ENCODE measurements at regions not wholly inside any gene's neighbourhood (a gene's known extent, or its start where the extent isn't known, plus 50 kb on each side); places are given as distances from the start of the nearest gene placed in this dataset.

GRCh38 chr15:36235173-36235572 lies 344.3 kb upstream of the CDIN1 start:
- FAIRE-seq, result no peak
- no TSS peak for BruUV-seq (replicated peaks)

More at GRCh38 chr15:36235173-36235572, 344.3 kb upstream of the CDIN1 start:
- CTCF ChIA-PET (ENCODE audit: low intra/inter-chr PET ratio, low total read pairs), result no interaction called here
- POLR2A ChIA-PET, result no interaction called here
- H3K9me3 ChIP-seq (ENCODE audit: low read length), result no peaks in the 10 kb centered on the region
- no peaks in the 10 kb centered on the region for H3K4me1 ChIP-seq (ENCODE audit: insufficient read depth, low read length)
- H2AFZ ChIP-seq (ENCODE audit: low read length), result no peak overlapping the region
- H4K20me1 ChIP-seq (ENCODE audit: insufficient read depth, low read length), result no peaks in the 10 kb centered on the region
- no peak for ATAC-seq
- H3K9ac ChIP-seq (ENCODE audit: insufficient read depth, low read depth, low read length), result no peak overlapping the region
- H3K36me3 ChIP-seq (replicated peaks in 1 of 2; ENCODE audit: control insufficient read depth in 1 of 2, insufficient read depth in 2 of 2, low read length in 2 of 2), result no peaks in the 10 kb centered on the region
- no peaks in the 10 kb centered on the region for H3K27me3 ChIP-seq (ENCODE audit: control insufficient read depth in 1 of 2, insufficient read depth in 2 of 2, low read length in 2 of 2)
- H3K4me3 ChIP-seq (replicated peaks in 1 of 3; ENCODE audit: insufficient read depth in 1 of 3, low read depth in 2 of 3, low read length in 3 of 3), result no peak overlapping the region
- H3K27ac ChIP-seq (ENCODE audit: extremely low read length, insufficient read depth, low read length), result no peak overlapping the region
- no peak overlapping the region for H3K4me2 ChIP-seq (ENCODE audit: low read depth, low read length)
- no peaks in the 10 kb centered on the region for H3K79me2 ChIP-seq (ENCODE audit: insufficient read depth, low read length)
- TF ChIP-seq ZNF574 (CRISPR knock-in tag; IDR thresholded peaks at IDR 0.05), result no peak
- TF ChIP-seq, protein P1, sequence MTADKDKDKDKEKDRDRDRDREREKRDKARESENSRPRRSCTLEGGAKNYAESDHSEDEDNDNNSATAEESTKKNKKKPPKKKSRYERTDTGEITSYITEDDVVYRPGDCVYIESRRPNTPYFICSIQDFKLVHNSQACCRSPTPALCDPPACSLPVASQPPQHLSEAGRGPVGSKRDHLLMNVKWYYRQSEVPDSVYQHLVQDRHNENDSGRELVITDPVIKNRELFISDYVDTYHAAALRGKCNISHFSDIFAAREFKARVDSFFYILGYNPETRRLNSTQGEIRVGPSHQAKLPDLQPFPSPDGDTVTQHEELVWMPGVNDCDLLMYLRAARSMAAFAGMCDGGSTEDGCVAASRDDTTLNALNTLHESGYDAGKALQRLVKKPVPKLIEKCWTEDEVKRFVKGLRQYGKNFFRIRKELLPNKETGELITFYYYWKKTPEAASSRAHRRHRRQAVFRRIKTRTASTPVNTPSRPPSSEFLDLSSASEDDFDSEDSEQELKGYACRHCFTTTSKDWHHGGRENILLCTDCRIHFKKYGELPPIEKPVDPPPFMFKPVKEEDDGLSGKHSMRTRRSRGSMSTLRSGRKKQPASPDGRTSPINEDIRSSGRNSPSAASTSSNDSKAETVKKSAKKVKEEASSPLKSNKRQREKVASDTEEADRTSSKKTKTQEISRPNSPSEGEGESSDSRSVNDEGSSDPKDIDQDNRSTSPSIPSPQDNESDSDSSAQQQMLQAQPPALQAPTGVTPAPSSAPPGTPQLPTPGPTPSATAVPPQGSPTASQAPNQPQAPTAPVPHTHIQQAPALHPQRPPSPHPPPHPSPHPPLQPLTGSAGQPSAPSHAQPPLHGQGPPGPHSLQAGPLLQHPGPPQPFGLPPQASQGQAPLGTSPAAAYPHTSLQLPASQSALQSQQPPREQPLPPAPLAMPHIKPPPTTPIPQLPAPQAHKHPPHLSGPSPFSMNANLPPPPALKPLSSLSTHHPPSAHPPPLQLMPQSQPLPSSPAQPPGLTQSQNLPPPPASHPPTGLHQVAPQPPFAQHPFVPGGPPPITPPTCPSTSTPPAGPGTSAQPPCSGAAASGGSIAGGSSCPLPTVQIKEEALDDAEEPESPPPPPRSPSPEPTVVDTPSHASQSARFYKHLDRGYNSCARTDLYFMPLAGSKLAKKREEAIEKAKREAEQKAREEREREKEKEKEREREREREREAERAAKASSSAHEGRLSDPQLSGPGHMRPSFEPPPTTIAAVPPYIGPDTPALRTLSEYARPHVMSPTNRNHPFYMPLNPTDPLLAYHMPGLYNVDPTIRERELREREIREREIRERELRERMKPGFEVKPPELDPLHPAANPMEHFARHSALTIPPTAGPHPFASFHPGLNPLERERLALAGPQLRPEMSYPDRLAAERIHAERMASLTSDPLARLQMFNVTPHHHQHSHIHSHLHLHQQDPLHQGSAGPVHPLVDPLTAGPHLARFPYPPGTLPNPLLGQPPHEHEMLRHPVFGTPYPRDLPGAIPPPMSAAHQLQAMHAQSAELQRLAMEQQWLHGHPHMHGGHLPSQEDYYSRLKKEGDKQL (CRISPR knock-in tag; IDR thresholded peaks at IDR 0.05; ENCODE audit: low read depth), result no peak
- TF ChIP-seq ZBTB21 (CRISPR knock-in tag; IDR thresholded peaks at IDR 0.05), result no peak
- no peak for TF ChIP-seq ZFP90 (CRISPR knock-in tag; IDR thresholded peaks at IDR 0.05; ENCODE audit: borderline replicate concordance)
- no peak for TF ChIP-seq ZNF280D (CRISPR knock-in tag; IDR thresholded peaks at IDR 0.05)
- TF ChIP-seq, protein P2, sequence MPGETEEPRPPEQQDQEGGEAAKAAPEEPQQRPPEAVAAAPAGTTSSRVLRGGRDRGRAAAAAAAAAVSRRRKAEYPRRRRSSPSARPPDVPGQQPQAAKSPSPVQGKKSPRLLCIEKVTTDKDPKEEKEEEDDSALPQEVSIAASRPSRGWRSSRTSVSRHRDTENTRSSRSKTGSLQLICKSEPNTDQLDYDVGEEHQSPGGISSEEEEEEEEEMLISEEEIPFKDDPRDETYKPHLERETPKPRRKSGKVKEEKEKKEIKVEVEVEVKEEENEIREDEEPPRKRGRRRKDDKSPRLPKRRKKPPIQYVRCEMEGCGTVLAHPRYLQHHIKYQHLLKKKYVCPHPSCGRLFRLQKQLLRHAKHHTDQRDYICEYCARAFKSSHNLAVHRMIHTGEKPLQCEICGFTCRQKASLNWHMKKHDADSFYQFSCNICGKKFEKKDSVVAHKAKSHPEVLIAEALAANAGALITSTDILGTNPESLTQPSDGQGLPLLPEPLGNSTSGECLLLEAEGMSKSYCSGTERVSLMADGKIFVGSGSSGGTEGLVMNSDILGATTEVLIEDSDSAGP (CRISPR knock-in tag; IDR thresholded peaks at IDR 0.05; ENCODE audit: borderline replicate concordance), result no peak
- no peak for TF ChIP-seq NCOR1 (IDR thresholded peaks at IDR 0.05; ENCODE audit: borderline replicate concordance, low read length)
- TF ChIP-seq, protein P3, sequence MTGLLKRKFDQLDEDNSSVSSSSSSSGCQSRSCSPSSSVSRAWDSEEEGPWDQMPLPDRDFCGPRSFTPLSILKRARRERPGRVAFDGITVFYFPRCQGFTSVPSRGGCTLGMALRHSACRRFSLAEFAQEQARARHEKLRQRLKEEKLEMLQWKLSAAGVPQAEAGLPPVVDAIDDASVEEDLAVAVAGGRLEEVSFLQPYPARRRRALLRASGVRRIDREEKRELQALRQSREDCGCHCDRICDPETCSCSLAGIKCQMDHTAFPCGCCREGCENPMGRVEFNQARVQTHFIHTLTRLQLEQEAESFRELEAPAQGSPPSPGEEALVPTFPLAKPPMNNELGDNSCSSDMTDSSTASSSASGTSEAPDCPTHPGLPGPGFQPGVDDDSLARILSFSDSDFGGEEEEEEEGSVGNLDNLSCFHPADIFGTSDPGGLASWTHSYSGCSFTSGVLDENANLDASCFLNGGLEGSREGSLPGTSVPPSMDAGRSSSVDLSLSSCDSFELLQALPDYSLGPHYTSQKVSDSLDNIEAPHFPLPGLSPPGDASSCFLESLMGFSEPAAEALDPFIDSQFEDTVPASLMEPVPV (CRISPR knock-in tag; IDR thresholded peaks at IDR 0.05), result no peak
- intact Hi-C loops (cut with micrococcal nuclease; ENCODE audit: unreplicated experiment), result no loop called here
- in situ Hi-C loops (cut with HindIII; ENCODE audit: extremely low pct_ligation_motif_present, low pct_unique_long_range_greater_than_20kb), result no loop called here
- no peak for DNase-seq (ENCODE audit: low spot score)

Data from HepG2 (cell line).